ENCODE measurements at regions not wholly inside any gene's neighbourhood (a gene's known extent, or its start where the extent isn't known, plus 50 kb on each side); places are given as distances from the start of the nearest gene placed in this dataset.

- no peaks in the 10 kb centered on the region for H3K36me3 Mint-ChIP-seq (ENCODE audit: low read depth)
- intact Hi-C loops (cut with micrococcal nuclease), result no loop called here
- H3K9me3 Mint-ChIP-seq, result no peaks in the 10 kb centered on the region
- H3K27me3 Mint-ChIP-seq, result no peaks in the 10 kb centered on the region
- H3K4me3 Mint-ChIP-seq, result no peak overlapping the region
- no peaks in the 10 kb centered on the region for H3K4me1 Mint-ChIP-seq (ENCODE audit: low read depth)
- no peak overlapping the region for H3K27ac Mint-ChIP-seq
These were observed 243.9 kb upstream of the FAT4 start for GRCh38 chr4:125070861-125071260.

GRCh38 chr4:125062115-125063050 is 252.4 kb upstream of the FAT4 start:
- intact Hi-C loops (cut with micrococcal nuclease), result no loop called here
- H3K9me3 Mint-ChIP-seq, result peaks cover 9% of the 10 kb centered on the region
- no peaks in the 10 kb centered on the region for H3K27me3 Mint-ChIP-seq

GRCh38 chr4:125060376-125060775 is 254.4 kb upstream of the FAT4 start:
- H3K27me3 Mint-ChIP-seq, result no peaks in the 10 kb centered on the region
- peaks cover 9% of the 10 kb centered on the region for H3K9me3 Mint-ChIP-seq
- no peaks in the 10 kb centered on the region for H3K4me1 Mint-ChIP-seq (ENCODE audit: low read depth)
- no peak overlapping the region for H3K27ac Mint-ChIP-seq
- no peak overlapping the region for H3K4me3 Mint-ChIP-seq
- no peaks in the 10 kb centered on the region for H3K36me3 Mint-ChIP-seq (ENCODE audit: low read depth)
- intact Hi-C loops (cut with micrococcal nuclease), result no loop called here

More at GRCh38 chr4:125062115-125063050, 252.4 kb upstream of the FAT4 start:
- Mint-ChIP-seq H3K4me1 (ENCODE audit: low read depth) (no peaks in the 10 kb centered on the region), H3K36me3 (ENCODE audit: low read depth) (no peaks in the 10 kb centered on the region), H3K4me3 (no peak overlapping the region), H3K27ac (no peak overlapping the region)

- intact Hi-C loops (cut with micrococcal nuclease), result no loop called here
- no peaks in the 10 kb centered on the region for H3K27me3 Mint-ChIP-seq
- no peaks in the 10 kb centered on the region for H3K36me3 Mint-ChIP-seq (ENCODE audit: low read depth)
- H3K4me3 Mint-ChIP-seq, result no peak overlapping the region
- no peaks in the 10 kb centered on the region for H3K4me1 Mint-ChIP-seq (ENCODE audit: low read depth)
- peaks cover 12% of the 10 kb centered on the region for H3K9me3 Mint-ChIP-seq
- H3K27ac Mint-ChIP-seq, result no peak overlapping the region
These were observed 265.0 kb upstream of the FAT4 start for GRCh38 chr4:125049711-125050110.

GRCh38 chr4:125045311-125045710 is 269.4 kb upstream of the FAT4 start:
- Mint-ChIP-seq H3K36me3 (ENCODE audit: low read depth) (no peaks in the 10 kb centered on the region), H3K27ac (no peak overlapping the region), H3K9me3 (peaks cover 12% of the 10 kb centered on the region), H3K27me3 (no peaks in the 10 kb centered on the region), H3K4me1 (ENCODE audit: low read depth) (no peaks in the 10 kb centered on the region), H3K4me3 (no peak overlapping the region)
- intact Hi-C loops (cut with micrococcal nuclease), result no loop called here

- Mint-ChIP-seq H3K9me3 (peaks cover 12% of the 10 kb centered on the region), H3K27ac (no peak overlapping the region), H3K4me1 (ENCODE audit: low read depth) (no peaks in the 10 kb centered on the region), H3K4me3 (no peak overlapping the region), H3K27me3 (no peaks in the 10 kb centered on the region), H3K36me3 (ENCODE audit: low read depth) (no peaks in the 10 kb centered on the region)
- intact Hi-C loops (cut with micrococcal nuclease), result no loop called here
These were observed 269.9 kb upstream of the FAT4 start for GRCh38 chr4:125044886-125045285.

GRCh38 chr4:125043486-125043885 is 271.3 kb upstream of the FAT4 start:
- Mint-ChIP-seq H3K27me3 (no peaks in the 10 kb centered on the region), H3K27ac (no peak overlapping the region), H3K4me3 (no peak overlapping the region), H3K4me1 (ENCODE audit: low read depth) (no peaks in the 10 kb centered on the region), H3K36me3 (ENCODE audit: low read depth) (no peaks in the 10 kb centered on the region), H3K9me3 (peaks cover 21% of the 10 kb centered on the region)
- intact Hi-C loops (cut with micrococcal nuclease), result no loop called here

- Mint-ChIP-seq H3K4me1 (ENCODE audit: low read depth) (no peaks in the 10 kb centered on the region), H3K36me3 (ENCODE audit: low read depth) (no peaks in the 10 kb centered on the region), H3K4me3 (no peak overlapping the region), H3K27ac (no peak overlapping the region), H3K9me3 (peaks cover 26% of the 10 kb centered on the region), H3K27me3 (no peaks in the 10 kb centered on the region)
- intact Hi-C loops (cut with micrococcal nuclease), result no loop called here
These were observed 272.7 kb upstream of the FAT4 start for GRCh38 chr4:125042041-125042440.

- no peaks in the 10 kb centered on the region for H3K27me3 Mint-ChIP-seq
- no peak overlapping the region for H3K4me3 Mint-ChIP-seq
- intact Hi-C loops (cut with micrococcal nuclease), result no loop called here
- H3K27ac Mint-ChIP-seq, result no peak overlapping the region
- peaks cover 21% of the 10 kb centered on the region for H3K9me3 Mint-ChIP-seq
- H3K36me3 Mint-ChIP-seq (ENCODE audit: low read depth), result no peaks in the 10 kb centered on the region
- H3K4me1 Mint-ChIP-seq (ENCODE audit: low read depth), result no peaks in the 10 kb centered on the region
These were observed 273.3 kb upstream of the FAT4 start for GRCh38 chr4:125041372-125041930.

GRCh38 chr4:125039550-125039949 is 275.2 kb upstream of the FAT4 start:
- no peak overlapping the region for H3K4me3 Mint-ChIP-seq
- no peaks in the 10 kb centered on the region for H3K36me3 Mint-ChIP-seq (ENCODE audit: low read depth)
- no peaks in the 10 kb centered on the region for H3K27me3 Mint-ChIP-seq

GRCh38 chr4:125022855-125023501 is 291.8 kb upstream of the FAT4 start:
- no peaks in the 10 kb centered on the region for H3K4me1 Mint-ChIP-seq (ENCODE audit: low read depth)
- H3K9me3 Mint-ChIP-seq, result peaks cover 27% of the 10 kb centered on the region
- H3K27me3 Mint-ChIP-seq, result no peaks in the 10 kb centered on the region
- H3K36me3 Mint-ChIP-seq (ENCODE audit: low read depth), result no peaks in the 10 kb centered on the region
- intact Hi-C loops (cut with micrococcal nuclease), result no loop called here
- no peak overlapping the region for H3K27ac Mint-ChIP-seq
- no peak overlapping the region for H3K4me3 Mint-ChIP-seq

More at GRCh38 chr4:125039550-125039949, 275.2 kb upstream of the FAT4 start:
- Mint-ChIP-seq H3K27ac (no peak overlapping the region), H3K9me3 (peaks cover 39% of the 10 kb centered on the region), H3K4me1 (ENCODE audit: low read depth) (no peaks in the 10 kb centered on the region)
- intact Hi-C loops (cut with micrococcal nuclease), result no loop called here

- Mint-ChIP-seq H3K4me3 (no peak overlapping the region), H3K9me3 (peaks cover 18% of the 10 kb centered on the region), H3K4me1 (ENCODE audit: low read depth) (no peaks in the 10 kb centered on the region), H3K36me3 (ENCODE audit: low read depth) (no peaks in the 10 kb centered on the region), H3K27ac (no peak overlapping the region), H3K27me3 (no peaks in the 10 kb centered on the region)
- intact Hi-C loops (cut with micrococcal nuclease), result no loop called here
These were observed 293.6 kb upstream of the FAT4 start for GRCh38 chr4:125021189-125021588.

- no peaks in the 10 kb centered on the region for H3K36me3 Mint-ChIP-seq (ENCODE audit: low read depth)
- intact Hi-C loops (cut with micrococcal nuclease), result no loop called here
- H3K4me3 Mint-ChIP-seq, result no peak overlapping the region
- peaks cover 13% of the 10 kb centered on the region for H3K9me3 Mint-ChIP-seq
- no peaks in the 10 kb centered on the region for H3K27me3 Mint-ChIP-seq
- no peaks in the 10 kb centered on the region for H3K4me1 Mint-ChIP-seq (ENCODE audit: low read depth)
- H3K27ac Mint-ChIP-seq, result no peak overlapping the region
These were observed 294.4 kb upstream of the FAT4 start for GRCh38 chr4:125020089-125021034.

All from dendritic cell treated with granulocyte-macrophage colony-stimulating factor and Interleukin-4, amounts not matched to agents 40 ng/mL and 50 ng/mL, for 4 days (primary cell).